Liver (tissue), 8 donors: ENCODE measurements at regions not wholly inside any gene's neighbourhood (a gene's known extent, or its start where the extent isn't known, plus 50 kb on each side); places are given as distances from the start of the nearest gene placed in this dataset.

ENCODE experiments used
- DNase-seq: peaks from one replicate; pipeline ENCODE4 v3.0.0-alpha.2; 2017; ENCODE audit warnings: low spot score
- H3K27ac ChIP-seq, 2 donors: one replicate each; pipeline ENCODE4 v1.7.0; 2013; ENCODE audit warnings: inconsistent platforms in 2 of 2, low read length in 2 of 2, control low read depth in 1 of 2, low read depth in 1 of 2, mild to moderate bottlenecking in 1 of 2
- H3K27me3 ChIP-seq, 4 donors: one replicate each; pipeline versions ENCODE4 v1.6.1 to v1.7.0; 2013; ENCODE audit warnings: low read length in 3 of 4, inconsistent platforms in 1 of 4, mild to moderate bottlenecking in 1 of 4, moderate library complexity in 1 of 4; ENCODE audit not compliant: control insufficient read depth in 4 of 4, insufficient read depth in 4 of 4
- H3K36me3 ChIP-seq, 4 donors: one replicate each; pipeline versions ENCODE4 v1.6.1 to v1.7.0; 2013; ENCODE audit warnings: low read length in 3 of 4, mild to moderate bottlenecking in 3 of 4, low read depth in 1 of 4, moderate library complexity in 1 of 4; ENCODE audit not compliant: control insufficient read depth in 4 of 4, insufficient read depth in 3 of 4
- H3K4me1 ChIP-seq, 4 donors: one replicate each; pipeline versions ENCODE4 v1.6.1 to v1.7.0; 2013; ENCODE audit warnings: low read length in 3 of 4, mild to moderate bottlenecking in 3 of 4, moderate library complexity in 1 of 4; ENCODE audit not compliant: control insufficient read depth in 4 of 4, insufficient read depth in 4 of 4
- H3K4me3 ChIP-seq, 3 donors: one replicate each; pipeline versions ENCODE4 v1.6.1 to v1.7.0; 2013; ENCODE audit warnings: low read length in 3 of 3, control low read depth in 1 of 3, low read depth in 1 of 3, mild to moderate bottlenecking in 1 of 3
- H3K9ac ChIP-seq, 2 donors: one replicate each; pipeline ENCODE4 v1.7.0; 2013; ENCODE audit warnings: low read length in 2 of 2, mild to moderate bottlenecking in 2 of 2, moderate library complexity in 2 of 2, control low read depth in 1 of 2, low read depth in 1 of 2
- H3K9me3 ChIP-seq, 4 donors: one replicate each; pipeline versions ENCODE4 v1.6.1 to v1.7.0; 2013; ENCODE audit warnings: low read length in 3 of 4; ENCODE audit not compliant: control insufficient read depth in 4 of 4
- ATF3 ChIP-seq: IDR thresholded peaks from 2 replicates; pipeline ENCODE4 v1.6.1; 2016; ENCODE audit warnings: antibody characterized with exemption
- CTCF ChIP-seq: fragments of 150-350 bp; IDR thresholded peaks from 2 replicates; pipeline ENCODE4 v1.5.1; 2017; ENCODE audit warnings: improper control_type of control experiment, low read depth, low read length; ENCODE audit not compliant: missing input control
- EGR1 ChIP-seq, 2 donors: IDR thresholded peaks; 2 replicates each; pipeline ENCODE4 v1.6.1; 2016 to 2018; ENCODE audit warnings: antibody characterized with exemption in 2 of 2, low read depth in 2 of 2
- FOXA1 ChIP-seq: IDR thresholded peaks from 2 replicates; pipeline ENCODE4 v1.6.1; 2016; ENCODE audit warnings: antibody characterized with exemption
- FOXA2 ChIP-seq: IDR thresholded peaks from 2 replicates; pipeline ENCODE4 v1.6.1; 2016; ENCODE audit warnings: antibody characterized with exemption
- GABPA ChIP-seq, 2 donors: IDR thresholded peaks in 1 of 2; conservative IDR thresholded peaks in 1 of 2; 2 replicates each; pipeline ENCODE4 v1.6.1; 2016; ENCODE audit warnings: antibody characterized with exemption in 2 of 2, mild to moderate bottlenecking in 1 of 2, moderate library complexity in 1 of 2
- HNF4A ChIP-seq, 2 donors: conservative IDR thresholded peaks; 2 replicates each; pipeline ENCODE4 v1.6.1; 2016; ENCODE audit warnings: antibody characterized with exemption in 2 of 2, mild to moderate bottlenecking in 2 of 2
- HNF4G ChIP-seq: IDR thresholded peaks from 2 replicates; pipeline ENCODE4 v1.6.1; 2016; ENCODE audit warnings: antibody characterized with exemption
- JUND ChIP-seq, 2 donors: IDR thresholded peaks; 2 replicates each; pipeline ENCODE4 v1.6.1; 2016; ENCODE audit warnings: antibody characterized with exemption in 2 of 2
- RAD21 ChIP-seq, 2 donors: IDR thresholded peaks; 2 replicates each; pipeline ENCODE4 v1.6.1; 2016; ENCODE audit warnings: antibody characterized with exemption in 2 of 2, mild to moderate bottlenecking in 2 of 2
- REST ChIP-seq: IDR thresholded peaks from 2 replicates; pipeline ENCODE4 v1.6.1; 2016; ENCODE audit warnings: antibody characterized with exemption, mild to moderate bottlenecking
- RXRA ChIP-seq, 2 donors: IDR thresholded peaks; 2 replicates each; pipeline ENCODE4 v1.6.1; 2017 to 2018; ENCODE audit warnings: antibody characterized with exemption in 2 of 2, mild to moderate bottlenecking in 1 of 2
- TAF1 ChIP-seq: conservative IDR thresholded peaks from 2 replicates; pipeline ENCODE4 v1.6.1; 2016; ENCODE audit warnings: antibody characterized with exemption, mild to moderate bottlenecking
- WGBS: extraction: QIAGEN DNeasy Blood & Tissue Kit; methylation state at CpG from one replicate; pipeline ENCODE4 v1.1.7; 2013; 5-methylcytosine and 5-hydroxymethylcytosine counted together
- TF ChIP-seq, protein P1 (sequence below): IDR thresholded peaks from 2 replicates; pipeline ENCODE4 v1.6.1; 2016; ENCODE audit warnings: antibody characterized with exemption
- TF ChIP-seq, protein P2 (sequence below): IDR thresholded peaks from 2 replicates; pipeline ENCODE4 v1.6.1; 2016; ENCODE audit warnings: antibody characterized with exemption
- donor health status: healthy.
- donor health status: healthy.
- donor health status: healthy.
- donor health status: healthy.
- donor health status: healthy.

DNA sequence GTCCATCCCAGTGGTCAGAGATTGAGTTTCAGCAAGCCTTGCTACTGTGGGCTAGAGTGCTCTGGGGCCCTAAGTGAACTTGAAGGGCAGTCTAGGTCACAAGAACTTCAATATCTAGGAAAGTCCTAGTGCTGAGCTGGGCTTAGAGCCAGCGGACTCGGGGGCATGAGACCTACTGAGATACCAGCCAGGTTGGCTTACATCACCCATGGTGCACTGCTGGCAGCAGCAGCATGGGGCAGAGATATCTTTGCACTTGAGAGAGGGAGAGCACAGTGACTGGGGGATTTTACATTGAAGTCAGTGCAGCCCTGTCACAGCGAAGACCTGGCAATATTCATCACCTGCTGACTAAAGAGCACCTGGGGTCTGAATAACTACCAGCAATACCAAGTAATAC lies 158.3 kb upstream of the PRKD1 start:
- H3K9ac ChIP-seq: no peak overlapping the region
- DNase-seq: no peak
- H3K4me3 ChIP-seq: no peak overlapping the region
- peaks cover 0 to 3% (median under 1%) of the 10 kb centered on the region in 4 donors for H3K9me3 ChIP-seq
- H3K27me3 ChIP-seq: no peaks in the 10 kb centered on the region
- no peak overlapping the region for H3K27ac ChIP-seq
- 82% methylated on average over 3 of the region's 3 CpGs for WGBS
- TF ChIP-seq FOXA1: no peak
- H3K4me1 ChIP-seq: no peaks in the 10 kb centered on the region
- no peaks in the 10 kb centered on the region for H3K36me3 ChIP-seq

DNA sequence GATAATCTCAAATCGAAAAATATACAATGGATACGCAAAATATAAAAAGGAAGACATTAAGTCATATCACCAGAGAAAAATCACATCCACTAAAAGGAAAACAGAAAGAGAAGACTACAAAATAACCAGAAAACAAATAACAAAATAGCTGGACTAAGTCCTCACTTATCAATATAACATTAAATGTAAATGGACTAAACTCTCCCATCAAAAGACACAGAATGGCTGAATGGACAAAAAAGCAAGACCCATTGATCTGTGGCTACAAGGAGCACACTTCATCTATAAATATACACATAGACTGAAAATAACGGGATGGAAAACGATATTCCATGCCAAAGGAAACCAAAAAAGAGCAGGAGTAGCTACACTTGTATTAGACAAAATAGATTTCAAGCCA lies 161.0 kb upstream of the PRKD1 start:
- 67% methylated on average over 4 of the region's 4 CpGs for WGBS
- Histone ChIP-seq H3K27me3 (no peaks in the 10 kb centered on the region), H3K9ac (no peak overlapping the region), H3K27ac (no peak overlapping the region), H3K9me3 (peaks cover 0 to 4% (median 1%) of the 10 kb centered on the region in 4 donors), H3K4me1 (no peaks in the 10 kb centered on the region), H3K4me3 (no peak overlapping the region), H3K36me3 (no peaks in the 10 kb centered on the region)
- no peak for DNase-seq
- no peak for TF ChIP-seq TAF1
- no peak for TF ChIP-seq GABPA (IDR thresholded peaks at IDR 0.05 in 1 of 2, conservative IDR thresholded peaks at IDR 0.05 in 1 of 2)
- TF ChIP-seq JUND (IDR thresholded peaks at IDR 0.05): no peak
- TF ChIP-seq RAD21 (IDR thresholded peaks at IDR 0.05): no peak
- no peak for TF ChIP-seq FOXA2
- TF ChIP-seq, protein P1, sequence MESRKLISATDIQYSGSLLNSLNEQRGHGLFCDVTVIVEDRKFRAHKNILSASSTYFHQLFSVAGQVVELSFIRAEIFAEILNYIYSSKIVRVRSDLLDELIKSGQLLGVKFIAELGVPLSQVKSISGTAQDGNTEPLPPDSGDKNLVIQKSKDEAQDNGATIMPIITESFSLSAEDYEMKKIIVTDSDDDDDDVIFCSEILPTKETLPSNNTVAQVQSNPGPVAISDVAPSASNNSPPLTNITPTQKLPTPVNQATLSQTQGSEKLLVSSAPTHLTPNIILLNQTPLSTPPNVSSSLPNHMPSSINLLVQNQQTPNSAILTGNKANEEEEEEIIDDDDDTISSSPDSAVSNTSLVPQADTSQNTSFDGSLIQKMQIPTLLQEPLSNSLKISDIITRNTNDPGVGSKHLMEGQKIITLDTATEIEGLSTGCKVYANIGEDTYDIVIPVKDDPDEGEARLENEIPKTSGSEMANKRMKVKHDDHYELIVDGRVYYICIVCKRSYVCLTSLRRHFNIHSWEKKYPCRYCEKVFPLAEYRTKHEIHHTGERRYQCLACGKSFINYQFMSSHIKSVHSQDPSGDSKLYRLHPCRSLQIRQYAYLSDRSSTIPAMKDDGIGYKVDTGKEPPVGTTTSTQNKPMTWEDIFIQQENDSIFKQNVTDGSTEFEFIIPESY: no peak
- TF ChIP-seq REST: no peak
- TF ChIP-seq ATF3: no peak
- TF ChIP-seq, protein P2, sequence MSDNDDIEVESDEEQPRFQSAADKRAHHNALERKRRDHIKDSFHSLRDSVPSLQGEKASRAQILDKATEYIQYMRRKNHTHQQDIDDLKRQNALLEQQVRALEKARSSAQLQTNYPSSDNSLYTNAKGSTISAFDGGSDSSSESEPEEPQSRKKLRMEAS: no peak
- no peak for TF ChIP-seq FOXA1
- TF ChIP-seq CTCF: no peak
- no peak for TF ChIP-seq EGR1 (IDR thresholded peaks at IDR 0.05; ENCODE audit: low read depth in 2 of 2)
- TF ChIP-seq HNF4A (conservative IDR thresholded peaks at IDR 0.05): no peak
- no peak for TF ChIP-seq RXRA (IDR thresholded peaks at IDR 0.05)
- no peak for TF ChIP-seq HNF4G
